H9 (cell line): ENCODE measurements at regions not wholly inside any gene's neighbourhood (a gene's known extent, or its start where the extent isn't known, plus 50 kb on each side); places are given as distances from the start of the nearest gene placed in this dataset.

ENCODE experiments used
- DNase-seq: peaks from one replicate; pipeline ENCODE4 v3.0.0-alpha.2; 2017
- H2AFZ ChIP-seq: one replicate; pipeline ENCODE4 v1.6.1; 2013; ENCODE audit warnings: mild to moderate bottlenecking, low read length, control low read depth, moderate library complexity
- H2AK5ac ChIP-seq: 2 replicates; pipeline ENCODE4 v1.6.1; 2013; ENCODE audit warnings: low read length, control low read depth, mixed read lengths; ENCODE audit not compliant: insufficient read length
- H2BK120ac ChIP-seq: one replicate; pipeline ENCODE4 v1.6.1; 2013; ENCODE audit warnings: low read depth, mild to moderate bottlenecking, low read length, control low read depth, inconsistent platforms; ENCODE audit not compliant: poor library complexity, severe bottlenecking
- H2BK12ac ChIP-seq: 2 replicates; pipeline ENCODE4 v1.6.1; 2013; ENCODE audit warnings: low read length, control low read depth, mixed read lengths, low read depth; ENCODE audit not compliant: insufficient read length
- H2BK15ac ChIP-seq: 2 replicates; pipeline ENCODE4 v1.6.1; 2013; ENCODE audit warnings: low read depth, low read length, control low read depth
- H2BK20ac ChIP-seq: one replicate; pipeline ENCODE4 v1.6.1; 2013; ENCODE audit warnings: low read depth, mild to moderate bottlenecking, low read length, control low read depth, inconsistent platforms; ENCODE audit not compliant: poor library complexity, severe bottlenecking
- H2BK5ac ChIP-seq: 2 replicates; pipeline ENCODE4 v1.6.1; 2013; ENCODE audit warnings: low read length, control low read depth, mixed read lengths; ENCODE audit not compliant: insufficient read length
- H3K14ac ChIP-seq: 2 replicates; pipeline ENCODE4 v1.6.1; 2013; ENCODE audit warnings: low read length, control low read depth; ENCODE audit not compliant: insufficient read depth
- H3K18ac ChIP-seq: 2 replicates; pipeline ENCODE4 v1.6.1; 2013; ENCODE audit warnings: low read depth, mild to moderate bottlenecking, mixed read lengths, low read length, control low read depth; ENCODE audit not compliant: insufficient read length
- H3K23ac ChIP-seq: 2 replicates; pipeline ENCODE4 v1.6.1; 2013; ENCODE audit warnings: low read length, control low read depth, mixed read lengths, low read depth; ENCODE audit not compliant: insufficient read length
- H3K23me2 ChIP-seq: 2 replicates; pipeline ENCODE4 v1.6.1; 2013; ENCODE audit warnings: low read depth, mild to moderate bottlenecking, mixed read lengths, low read length, control low read depth; ENCODE audit not compliant: insufficient read length, poor library complexity, severe bottlenecking
- H3K27ac ChIP-seq: 2 replicates; pipeline ENCODE4 v1.5.1; 2013; ENCODE audit warnings: low read length, control low read depth, mixed read lengths, low read depth; ENCODE audit not compliant: insufficient read length
- H3K27me3 ChIP-seq: 2 replicates; pipeline ENCODE4 v1.6.1; 2013; ENCODE audit warnings: low read length, control low read depth, inconsistent platforms; ENCODE audit not compliant: insufficient read depth
- H3K4ac ChIP-seq: 2 replicates; pipeline ENCODE4 v1.6.1; 2013; ENCODE audit warnings: low read depth, mild to moderate bottlenecking, control low read depth, inconsistent platforms, low read length, moderate library complexity
- H3K4me1 ChIP-seq: 2 replicates; pipeline ENCODE4 v1.6.1; 2013; ENCODE audit warnings: low read length, control low read depth, inconsistent platforms; ENCODE audit not compliant: insufficient read depth
- H3K4me2 ChIP-seq: 2 replicates; pipeline ENCODE4 v1.6.1; 2013; ENCODE audit warnings: low read length, control low read depth, mixed read lengths; ENCODE audit not compliant: insufficient read length, insufficient read depth
- H3K56ac ChIP-seq: 2 replicates; pipeline ENCODE4 v1.6.1; 2013; ENCODE audit warnings: low read depth, mild to moderate bottlenecking, mixed read lengths, low read length, control low read depth; ENCODE audit not compliant: insufficient read length
- H3K79me1 ChIP-seq: 2 replicates; pipeline ENCODE4 v1.6.1; 2013; ENCODE audit warnings: low read depth, mild to moderate bottlenecking, moderate library complexity, low read length, control low read depth, inconsistent platforms; ENCODE audit not compliant: insufficient read depth, poor library complexity, severe bottlenecking
- H3K79me2 ChIP-seq: 2 replicates; pipeline ENCODE4 v1.6.1; 2013; ENCODE audit warnings: low read length, control low read depth, inconsistent platforms; ENCODE audit not compliant: insufficient read depth
- H3K9ac ChIP-seq: 2 replicates; pipeline ENCODE4 v1.6.1; 2013; ENCODE audit warnings: low read length, control low read depth, mixed read lengths; ENCODE audit not compliant: insufficient read length; ENCODE audit errors: extremely low read depth
- H3K9me3 ChIP-seq: one replicate; pipeline ENCODE4 v1.6.1; 2013; ENCODE audit warnings: low read depth, low read length, inconsistent platforms; ENCODE audit not compliant: control insufficient read depth
- H3T11ph ChIP-seq: one replicate; pipeline ENCODE4 v1.6.1; 2013; ENCODE audit warnings: mild to moderate bottlenecking, low read length, control low read depth, inconsistent platforms
- H4K20me1 ChIP-seq: one replicate; pipeline ENCODE4 v1.6.1; 2013; ENCODE audit not compliant: control insufficient read depth, insufficient read length, insufficient read depth
- H4K5ac ChIP-seq: 2 replicates; pipeline ENCODE4 v1.6.1; 2013; ENCODE audit warnings: low read depth, mild to moderate bottlenecking, mixed read lengths, low read length, control low read depth; ENCODE audit not compliant: insufficient read length
- H4K8ac ChIP-seq: replicated peaks from 2 replicates; pipeline ENCODE4 v1.6.1; 2013; ENCODE audit warnings: low read length, control low read depth, mixed read lengths, low read depth; ENCODE audit not compliant: insufficient read length
- H4K91ac ChIP-seq: 2 replicates; pipeline ENCODE4 v1.6.1; 2013; ENCODE audit warnings: low read depth, mild to moderate bottlenecking, moderate library complexity, mixed read lengths, low read length, control low read depth; ENCODE audit not compliant: insufficient read length
- H3K27ac Mint-ChIP-seq, 3 experiments: 2 replicates in 2 of 3; 3 replicates in 1 of 3; pipeline ENCODE4 v1.8.0; 2020 to 2021; ENCODE audit warnings: mixed read lengths in 3 of 3, mild to moderate bottlenecking in 1 of 3, moderate library complexity in 1 of 3
- H3K27me3 Mint-ChIP-seq: 2 replicates; pipeline ENCODE4 v1.8.0; 2021; ENCODE audit warnings: low read depth, mild to moderate bottlenecking, moderate library complexity, mixed read lengths
- H3K36me3 Mint-ChIP-seq, 3 experiments: 2 replicates in 2 of 3; 3 replicates in 1 of 3; pipeline ENCODE4 v1.8.0; 2020 to 2021; ENCODE audit warnings: low read depth in 3 of 3, mixed read lengths in 3 of 3; ENCODE audit not compliant: insufficient read depth in 1 of 3
- H3K4me1 Mint-ChIP-seq, 2 experiments: 2 replicates each; pipeline ENCODE4 v1.8.0; 2020; ENCODE audit warnings: mixed read lengths in 2 of 2
- H3K4me3 Mint-ChIP-seq, 2 experiments: 2 replicates in 1 of 2; 3 replicates in 1 of 2; pipeline ENCODE4 v1.8.0; 2020 to 2021; ENCODE audit warnings: mild to moderate bottlenecking in 2 of 2, mixed read lengths in 2 of 2, moderate library complexity in 1 of 2
- H3K9me3 Mint-ChIP-seq, 2 experiments: 2 replicates in 1 of 2; 3 replicates in 1 of 2; pipeline ENCODE4 v1.8.0; 2020; ENCODE audit warnings: mild to moderate bottlenecking in 2 of 2, mixed read lengths in 2 of 2, moderate library complexity in 1 of 2
- WGBS: extraction: QIAGEN DNeasy Blood & Tissue Kit; methylation state at CpG from one replicate; pipeline ENCODE4 v1.1.7; 2013; ENCODE audit warnings: missing lambda C conversion rate, low lambda C conversion rate, mixed read lengths; ENCODE audit not compliant: insufficient read length; ENCODE audit errors: extremely low coverage; 5-methylcytosine and 5-hydroxymethylcytosine counted together
- TF ChIP-seq, protein P1 (sequence below): fragments of 200-600 bp; sonication (generic); conservative IDR thresholded peaks from 3 replicates; pipeline ENCODE4 v1.8.0; 2021; ENCODE audit warnings: antibody characterized with exemption, mild to moderate bottlenecking

- Histone ChIP-seq H3K4ac (no peak overlapping the region), H3K18ac (no peak overlapping the region), H3K4me2 (no peak overlapping the region), H2BK15ac (no peak overlapping the region), H2BK20ac (no peak overlapping the region), H3K9me3 (no peaks in the 10 kb centered on the region), H2BK5ac (no peak overlapping the region), H3K27me3 (no peaks in the 10 kb centered on the region), H3T11ph (no peak overlapping the region), H4K91ac (no peak overlapping the region), H3K27ac (no peak overlapping the region), H4K5ac (no peak overlapping the region), H2AK5ac (no peak overlapping the region), H3K23me2 (no peaks in the 10 kb centered on the region), H3K4me1 (no peaks in the 10 kb centered on the region), H3K79me1 (no peaks in the 10 kb centered on the region), H2AFZ (no peak overlapping the region), H2BK12ac (no peak overlapping the region), H3K14ac (no peak overlapping the region), H3K23ac (no peak overlapping the region), H3K56ac (no peak overlapping the region), H3K79me2 (no peaks in the 10 kb centered on the region), H2BK120ac (no peak overlapping the region), H4K20me1 (no peaks in the 10 kb centered on the region), H3K9ac (no peak overlapping the region), H4K8ac (no peak overlapping the region)
- no peak for DNase-seq
- peaks cover 0 to 3% of the 10 kb centered on the region in 2 experiments; a peak in 2 of 4 replicates for H3K4me1 Mint-ChIP-seq
- H3K4me3 Mint-ChIP-seq: no peak overlapping the region
- H3K36me3 Mint-ChIP-seq: no peaks in the 10 kb centered on the region; a peak in 1 of 7 replicates
- H3K9me3 Mint-ChIP-seq: no peaks in the 10 kb centered on the region; a peak in 1 of 5 replicates
- peaks cover 4% of the 10 kb centered on the region; the same call in 1 of the 2 replicates for H3K27me3 Mint-ChIP-seq
- TF ChIP-seq, protein P1, sequence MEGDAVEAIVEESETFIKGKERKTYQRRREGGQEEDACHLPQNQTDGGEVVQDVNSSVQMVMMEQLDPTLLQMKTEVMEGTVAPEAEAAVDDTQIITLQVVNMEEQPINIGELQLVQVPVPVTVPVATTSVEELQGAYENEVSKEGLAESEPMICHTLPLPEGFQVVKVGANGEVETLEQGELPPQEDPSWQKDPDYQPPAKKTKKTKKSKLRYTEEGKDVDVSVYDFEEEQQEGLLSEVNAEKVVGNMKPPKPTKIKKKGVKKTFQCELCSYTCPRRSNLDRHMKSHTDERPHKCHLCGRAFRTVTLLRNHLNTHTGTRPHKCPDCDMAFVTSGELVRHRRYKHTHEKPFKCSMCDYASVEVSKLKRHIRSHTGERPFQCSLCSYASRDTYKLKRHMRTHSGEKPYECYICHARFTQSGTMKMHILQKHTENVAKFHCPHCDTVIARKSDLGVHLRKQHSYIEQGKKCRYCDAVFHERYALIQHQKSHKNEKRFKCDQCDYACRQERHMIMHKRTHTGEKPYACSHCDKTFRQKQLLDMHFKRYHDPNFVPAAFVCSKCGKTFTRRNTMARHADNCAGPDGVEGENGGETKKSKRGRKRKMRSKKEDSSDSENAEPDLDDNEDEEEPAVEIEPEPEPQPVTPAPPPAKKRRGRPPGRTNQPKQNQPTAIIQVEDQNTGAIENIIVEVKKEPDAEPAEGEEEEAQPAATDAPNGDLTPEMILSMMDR: no peak
- H3K27ac Mint-ChIP-seq: no peak overlapping the region
- no CpG with 5 or more reads among the region's 3 CpGs for WGBS
Observed at GRCh38 chr2:126531029-126531428, 124.9 kb upstream of the GYPC start.
